NCI-H2107 treated with DMSO at 0.1 percent for 48 hours (cell line): ENCODE measurements at regions not wholly inside any gene's neighbourhood (a gene's known extent, or its start where the extent isn't known, plus 50 kb on each side); places are given as distances from the start of the nearest gene placed in this dataset.

Experiments used
- DNase-seq: peaks from one replicate; lab custom pipeline; 2025; ENCODE audit not compliant: unreplicated experiment; lab: John Stamatoyannopoulos, UW

DNA sequence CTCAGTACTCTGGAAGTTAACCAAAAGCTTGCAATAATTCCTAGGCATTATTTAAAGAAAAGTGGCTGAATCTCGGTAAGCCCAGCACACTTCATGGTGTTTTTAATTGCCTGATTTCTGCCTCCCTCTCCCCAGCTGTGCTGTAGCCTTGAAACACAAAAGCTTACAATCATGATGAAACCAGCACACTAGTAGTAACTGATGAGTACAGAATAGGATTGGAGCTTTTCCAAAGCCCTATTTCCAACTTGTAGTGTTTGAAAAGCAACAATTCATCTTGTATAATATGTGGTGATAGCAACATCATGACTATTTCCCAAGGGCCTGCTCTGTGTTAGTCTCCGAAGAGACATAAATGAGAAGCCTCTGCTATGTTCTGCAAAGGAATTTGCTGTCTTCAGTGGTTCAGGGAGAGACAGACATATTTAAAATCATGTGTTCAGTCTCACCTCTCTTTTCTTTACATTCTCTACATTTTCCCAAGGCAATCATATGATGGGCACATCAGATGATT is 1015.0 kb downstream of the BCL11A start:
- DNase-seq, result no peak

DNA sequence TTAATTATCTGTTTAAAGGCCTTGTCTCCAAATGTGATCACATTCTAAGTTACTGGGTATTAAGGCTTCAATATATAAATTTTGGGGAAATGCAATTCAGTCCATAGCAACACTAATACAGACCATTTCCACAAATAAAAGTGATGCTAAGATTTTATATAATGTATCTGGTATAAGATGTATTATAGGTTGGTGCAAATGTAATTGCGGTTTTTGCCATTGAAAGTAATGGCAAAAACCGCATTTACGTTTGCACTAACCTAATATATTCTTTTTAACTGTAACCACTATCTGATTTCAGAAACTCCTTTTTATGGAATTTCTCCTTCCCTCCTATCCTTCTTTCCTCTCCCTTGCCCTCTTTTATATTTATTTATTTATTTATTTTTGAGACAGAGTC is 1020.6 kb downstream of the BCL11A start:
- no peak for DNase-seq

DNA sequence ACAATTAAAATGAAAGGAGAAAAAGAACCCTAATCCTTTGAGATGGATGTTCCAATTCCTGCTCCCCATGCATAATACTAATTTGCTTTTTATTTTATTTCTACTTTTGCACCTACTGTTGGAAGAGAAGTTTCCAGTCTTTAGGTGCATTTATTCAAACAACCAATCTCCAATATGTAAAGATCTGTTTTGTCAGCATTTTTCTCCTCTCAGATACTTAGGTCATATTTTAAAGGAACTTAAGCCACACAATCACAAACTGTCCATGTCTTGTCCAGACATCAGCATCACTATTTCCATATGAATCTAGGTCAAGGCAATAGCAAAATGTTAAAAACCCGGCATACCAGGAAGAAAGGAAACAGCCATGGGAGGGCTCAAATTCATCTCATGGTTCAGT is 1023.2 kb downstream of the BCL11A start:
- DNase-seq, result no peak

DNA sequence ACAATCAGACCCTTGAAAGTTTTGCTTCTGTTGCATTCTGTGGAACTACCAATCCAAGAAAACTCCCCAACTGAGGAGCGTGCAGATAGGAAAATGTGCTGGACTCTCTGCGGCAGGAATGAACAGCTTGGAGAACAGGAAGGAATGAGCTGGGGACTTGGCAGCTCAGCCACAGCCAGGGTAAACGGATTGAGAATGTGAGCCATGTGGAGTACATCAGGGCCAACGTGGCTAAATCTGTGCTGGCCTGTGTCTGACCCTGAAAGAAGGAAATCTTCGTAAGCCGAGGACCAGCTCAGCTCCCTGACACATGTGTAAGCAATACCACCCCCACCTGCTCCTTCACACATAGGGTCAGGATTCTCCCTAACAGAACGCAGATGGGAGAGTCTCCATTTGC is 1023.7 kb downstream of the BCL11A start:
- no peak for DNase-seq

DNA sequence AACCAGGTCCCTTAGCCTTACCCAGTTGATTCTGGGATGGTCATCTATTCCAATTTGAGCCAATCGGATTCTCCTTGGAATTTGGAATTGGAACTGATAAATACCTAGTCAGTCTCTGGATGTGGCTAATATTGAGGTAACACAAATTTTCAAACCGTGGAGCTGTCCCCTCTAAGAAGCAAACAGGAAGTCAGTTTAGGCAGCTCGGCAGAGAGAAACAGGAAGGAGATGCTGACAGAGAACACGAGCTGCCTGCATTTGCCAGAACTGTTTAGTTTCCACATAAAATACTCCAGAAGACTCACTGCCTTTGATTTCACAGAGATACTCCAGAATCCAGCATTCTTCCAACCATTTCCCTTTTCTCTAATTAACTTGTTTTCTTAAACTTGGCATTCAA is 1024.9 kb downstream of the BCL11A start:
- no peak for DNase-seq

DNA sequence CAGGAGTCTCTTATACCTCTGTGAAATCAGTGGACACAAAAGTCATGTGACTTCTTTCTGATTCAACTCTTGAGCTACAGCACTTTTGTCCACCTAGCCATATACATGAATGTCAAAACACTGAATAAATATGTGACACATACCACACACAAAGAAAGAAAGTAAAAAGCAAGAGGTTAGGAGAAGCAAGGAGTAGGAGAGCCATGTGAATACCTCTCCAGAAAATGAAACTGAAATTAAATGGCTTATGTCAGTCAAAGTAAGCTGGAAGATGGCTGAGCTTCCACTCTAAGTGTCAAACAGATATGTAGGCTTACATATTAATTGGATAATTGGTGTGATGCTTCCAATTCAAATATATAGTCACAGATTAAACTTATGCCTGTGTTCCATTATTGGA is 1050.5 kb downstream of the BCL11A start:
- DNase-seq, result no peak

DNA sequence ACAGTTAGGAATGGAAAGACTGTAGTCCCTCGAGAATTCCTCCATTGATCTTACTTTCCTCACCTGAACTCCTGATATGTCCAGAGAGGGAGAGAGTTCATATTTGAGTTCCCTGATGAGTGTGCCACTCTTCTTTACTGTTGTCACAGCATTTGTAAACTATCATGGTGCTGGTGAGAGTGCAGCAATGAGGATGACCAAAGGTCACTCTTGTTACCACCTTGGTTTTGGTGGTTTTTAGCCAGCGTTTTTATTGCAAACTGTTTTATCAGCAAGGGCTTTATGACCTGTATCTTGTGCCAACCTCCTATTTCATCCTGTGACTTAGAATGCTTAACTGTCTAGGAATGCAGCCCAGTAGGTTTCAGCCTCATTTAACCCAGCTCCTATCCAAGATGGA is 1062.5 kb downstream of the BCL11A start:
- no peak for DNase-seq

DNA sequence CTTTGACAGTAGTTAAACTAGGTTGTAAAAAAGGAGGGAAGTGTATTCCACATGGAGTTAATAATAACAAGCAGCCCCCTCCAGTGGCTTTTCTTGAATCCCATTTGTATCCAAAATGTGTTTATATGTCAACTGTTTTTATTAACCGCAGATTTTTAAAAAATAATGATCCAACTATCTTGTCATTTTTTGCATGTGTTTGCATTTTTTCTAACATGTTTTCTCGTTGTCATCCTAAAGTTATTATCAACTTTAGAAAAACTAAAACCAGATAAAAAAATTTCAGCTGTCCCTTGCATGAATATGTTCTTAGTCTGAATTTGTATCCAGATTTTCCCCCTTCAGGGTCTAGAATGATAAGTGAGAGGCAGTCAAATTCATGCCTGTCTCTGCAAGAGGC is 1063.3 kb downstream of the BCL11A start:
- no peak for DNase-seq

DNA sequence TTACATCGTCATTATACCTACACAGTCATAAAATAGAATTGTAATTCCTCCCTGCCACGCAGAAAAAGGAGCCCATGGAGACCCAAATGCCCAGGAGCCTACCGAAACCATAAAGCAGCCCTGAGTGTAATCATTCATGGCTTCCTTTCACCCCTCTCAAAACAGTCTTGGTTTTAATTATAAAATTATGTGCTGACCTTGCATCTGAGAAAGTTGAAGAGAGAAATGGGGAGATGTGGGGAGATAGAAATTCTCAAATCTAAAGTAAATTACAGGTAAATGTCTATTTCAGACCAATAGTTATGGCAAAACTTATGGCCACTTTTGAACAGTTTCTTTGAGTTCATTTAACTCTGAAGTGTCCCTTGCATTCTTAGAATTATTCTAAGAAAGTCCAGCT is 1068.8 kb downstream of the BCL11A start:
- DNase-seq, result no peak

DNA sequence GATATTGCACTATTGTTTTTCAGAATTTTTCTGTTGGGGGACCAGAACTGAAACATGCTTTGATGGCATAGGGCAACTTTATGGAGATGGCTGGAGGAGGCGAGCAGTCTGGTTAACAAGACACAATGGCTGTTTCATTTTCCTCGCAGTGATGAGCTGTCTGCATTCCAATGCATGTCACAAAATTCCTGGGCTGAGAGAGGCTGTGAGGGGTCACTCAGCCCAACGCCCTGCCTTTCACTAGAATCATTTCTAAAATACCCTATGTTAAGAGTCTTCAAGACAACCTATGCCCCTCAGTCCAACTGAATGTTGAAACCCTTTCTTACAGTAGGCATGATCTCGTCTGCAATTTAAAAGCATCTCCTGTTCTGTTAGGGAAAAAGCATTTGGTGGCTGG is 1090.0 kb downstream of the BCL11A start:
- DNase-seq, result no peak

DNA sequence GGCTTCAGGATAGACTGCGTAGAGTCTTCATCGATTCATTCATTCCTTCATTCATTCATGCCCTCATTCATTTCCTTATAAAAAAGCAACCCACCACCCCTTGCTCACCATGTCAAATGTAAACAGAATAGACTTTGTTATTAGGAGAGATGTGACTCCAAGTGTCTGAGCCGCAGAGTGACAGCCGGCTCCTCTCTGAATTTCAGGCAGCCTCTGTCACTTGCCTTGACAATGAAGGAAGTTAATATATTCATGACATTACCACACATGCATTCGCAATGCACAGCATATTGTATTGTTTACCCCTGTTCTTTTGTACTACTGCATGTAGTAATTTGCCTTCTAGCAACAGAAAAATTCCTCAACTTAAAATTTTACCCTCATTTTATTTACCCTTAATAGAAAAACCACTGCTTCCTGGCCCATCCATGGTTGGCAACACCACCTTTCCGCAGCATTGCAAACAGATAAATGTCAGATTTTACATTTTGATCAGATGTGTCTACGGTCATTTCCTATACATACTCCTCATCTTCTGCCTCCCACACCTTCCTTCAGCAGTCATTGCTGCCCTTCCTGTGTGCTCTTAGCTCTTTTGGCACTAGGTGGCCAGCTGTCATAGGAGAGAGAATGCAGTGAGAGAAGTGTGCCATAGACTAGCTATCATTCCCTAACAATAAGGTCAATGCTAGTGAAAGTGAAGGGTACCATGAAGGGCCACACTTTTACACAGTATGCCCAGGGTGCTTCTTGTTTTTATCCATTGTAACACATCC is 1090.8 kb downstream of the BCL11A start:
- no peak for DNase-seq

DNA sequence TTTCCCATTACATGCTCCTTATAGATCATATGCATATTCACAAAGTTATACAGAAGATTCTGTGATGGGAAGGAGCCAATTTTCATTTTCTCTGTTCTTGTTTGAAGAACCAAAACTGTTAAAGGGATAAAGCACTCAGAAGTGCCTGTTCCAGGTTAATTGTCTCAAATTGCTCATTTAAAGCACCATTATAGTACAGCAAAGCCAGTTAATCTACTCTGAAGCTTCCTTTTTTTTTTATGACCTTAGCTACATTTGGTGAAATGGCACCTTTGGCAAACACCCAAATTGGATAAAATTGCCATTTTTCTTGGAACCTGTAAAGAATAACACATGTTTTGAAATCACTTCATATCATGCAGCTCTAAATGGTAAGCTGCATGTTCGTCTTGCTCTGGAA is 1092.3 kb downstream of the BCL11A start:
- no peak for DNase-seq

DNA sequence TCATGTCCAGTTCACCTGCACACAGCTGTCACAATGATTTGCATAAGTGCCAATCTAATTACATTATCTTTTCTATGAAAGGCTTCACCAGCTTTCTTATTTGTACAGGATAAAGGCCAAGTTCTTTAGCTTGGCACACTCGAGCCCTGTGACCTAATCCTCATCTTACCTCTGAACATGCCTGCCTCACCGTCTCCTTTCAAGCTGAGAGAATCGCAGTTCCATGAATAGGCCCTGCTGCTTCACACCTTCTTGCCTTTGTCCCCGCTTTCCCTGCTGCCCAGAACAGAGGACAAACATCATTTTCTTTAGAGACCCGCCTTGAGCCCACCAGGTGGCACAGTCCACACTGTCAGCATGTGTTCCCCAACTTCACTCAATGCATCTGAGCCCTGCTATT is 1094.7 kb downstream of the BCL11A start:
- peak; percentile 43 for DNase-seq

DNA sequence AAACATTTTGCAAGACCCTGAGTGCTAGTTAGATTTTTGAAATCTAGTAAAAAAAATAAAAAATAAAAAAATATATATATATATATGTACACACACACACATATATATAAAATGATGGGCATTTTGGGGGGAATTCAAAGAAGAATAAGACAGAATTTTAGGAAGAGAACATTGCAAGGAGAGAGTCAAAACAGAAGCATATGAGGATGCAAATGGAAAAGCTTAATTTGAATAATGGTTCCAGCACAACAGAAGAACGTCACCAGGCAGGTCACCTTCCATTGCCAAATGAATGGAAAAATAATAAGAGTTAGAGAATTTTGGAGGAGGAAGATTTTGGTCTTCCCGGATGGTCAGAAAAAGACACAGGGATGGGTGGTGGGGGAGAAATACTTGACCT is 1097.2 kb downstream of the BCL11A start:
- DNase-seq, result no peak

DNA sequence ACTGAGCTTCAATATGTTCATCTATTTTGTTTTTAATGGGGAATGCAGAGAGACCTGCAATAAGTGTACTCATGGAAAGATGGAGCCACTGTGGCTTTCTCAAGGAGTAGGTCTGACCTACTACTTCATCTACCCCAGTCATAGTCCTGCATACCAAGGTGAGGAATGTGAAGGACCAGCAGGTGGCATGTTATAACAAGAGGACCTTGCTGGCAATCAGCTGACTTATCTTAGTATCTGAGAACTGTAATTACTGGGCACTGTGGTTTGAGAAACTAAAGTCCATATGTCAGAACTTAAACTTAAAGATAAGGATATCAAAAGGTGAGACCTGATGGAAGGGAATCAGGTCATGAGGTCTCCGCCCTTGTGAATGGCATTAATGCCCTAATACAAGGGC is 1104.2 kb downstream of the BCL11A start:
- DNase-seq, result no peak

DNA sequence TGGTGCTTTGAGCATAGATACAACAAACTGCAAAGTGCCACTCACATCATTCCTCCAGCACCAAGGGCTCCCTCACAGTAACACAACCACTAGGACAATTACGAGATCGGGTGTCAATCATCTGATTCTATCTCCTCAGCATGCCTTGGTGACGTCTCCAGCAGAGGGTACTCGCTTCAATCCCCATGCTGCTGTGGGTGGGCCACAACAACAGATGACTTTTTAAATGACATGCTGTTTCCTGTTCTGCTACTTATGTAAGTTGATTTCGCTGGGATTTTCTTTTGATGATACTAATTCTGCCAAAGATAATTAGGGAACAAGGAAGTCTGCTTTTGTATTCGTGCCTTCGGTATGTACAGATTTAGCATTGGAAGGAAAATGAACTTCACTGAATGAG is 1113.0 kb downstream of the BCL11A start:
- no peak for DNase-seq

DNA sequence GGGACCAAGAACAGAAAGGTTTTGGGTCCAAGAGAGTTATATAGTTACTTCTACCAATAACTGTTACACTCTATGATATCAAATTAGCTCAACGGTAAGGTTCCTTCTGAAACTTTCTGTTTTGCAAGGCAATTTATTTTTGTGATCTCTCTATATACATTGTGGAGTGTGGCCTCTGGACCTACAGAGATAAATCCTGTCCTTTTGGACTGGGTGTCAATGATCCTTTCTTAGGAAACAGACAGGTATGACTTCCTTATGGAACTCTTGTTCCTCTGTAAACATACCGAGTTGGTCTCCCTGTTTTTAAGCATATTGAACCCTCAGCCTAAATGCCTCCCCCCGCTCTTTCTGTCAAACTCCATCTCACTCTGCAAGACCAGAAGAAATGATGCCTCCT is 1117.8 kb downstream of the BCL11A start:
- no peak for DNase-seq

DNA sequence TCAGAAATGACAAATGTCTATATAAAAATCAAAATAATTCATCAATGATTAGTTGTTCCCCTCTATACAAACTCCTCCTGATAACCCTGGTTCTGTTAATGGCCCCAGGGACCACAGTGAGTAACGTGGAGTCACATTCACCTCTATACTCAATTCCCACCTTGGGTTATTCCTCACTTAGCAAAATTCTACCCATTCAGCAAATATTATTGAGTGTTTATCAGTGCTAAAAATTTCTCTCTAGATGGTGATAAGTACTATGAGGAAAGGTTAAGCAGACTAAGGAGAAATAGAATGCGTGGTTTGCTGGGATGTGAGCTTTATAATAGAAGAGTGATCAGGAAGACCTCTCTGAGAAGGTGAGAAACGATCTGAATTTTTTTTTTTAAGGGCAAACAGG is 1124.5 kb downstream of the BCL11A start:
- no peak for DNase-seq

DNA sequence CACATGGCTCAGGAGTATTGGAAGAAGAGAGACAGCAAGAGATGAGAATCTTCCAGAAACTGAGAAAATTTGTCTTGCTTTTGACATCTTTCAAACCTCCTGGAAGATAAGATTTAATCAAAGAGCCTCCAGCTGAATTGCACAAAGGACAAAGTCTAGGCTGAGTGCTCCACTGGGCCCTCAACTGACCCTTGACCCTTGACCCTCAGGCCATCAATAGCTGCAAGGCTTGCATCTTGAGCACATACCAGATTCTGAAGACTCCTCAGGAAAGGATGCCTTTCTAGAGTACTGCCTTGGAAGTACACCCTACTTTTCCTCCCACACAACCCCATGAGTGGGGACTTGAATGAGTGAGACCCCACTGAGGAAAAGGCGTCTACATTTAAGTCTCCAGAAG is 1125.5 kb downstream of the BCL11A start:
- DNase-seq, result no peak

DNA sequence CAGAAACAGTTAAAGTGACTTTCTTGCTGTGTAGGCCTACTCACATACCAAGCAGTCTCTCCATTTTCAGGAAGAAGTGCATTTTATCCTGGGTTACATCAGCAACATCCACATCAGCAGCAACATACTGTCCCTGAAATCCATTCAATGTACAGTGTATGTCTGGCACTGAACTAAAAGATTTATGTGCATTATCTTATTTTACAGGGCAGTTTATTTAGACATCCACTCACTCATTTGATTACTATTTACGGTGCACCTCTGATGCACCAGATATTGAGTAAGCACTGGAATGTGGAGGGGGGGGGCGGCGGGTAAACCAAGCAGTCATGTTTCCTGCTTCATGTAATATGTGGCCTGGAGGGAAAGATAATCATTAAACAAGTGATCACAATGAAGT is 1128.2 kb downstream of the BCL11A start:
- DNase-seq, result no peak

DNA sequence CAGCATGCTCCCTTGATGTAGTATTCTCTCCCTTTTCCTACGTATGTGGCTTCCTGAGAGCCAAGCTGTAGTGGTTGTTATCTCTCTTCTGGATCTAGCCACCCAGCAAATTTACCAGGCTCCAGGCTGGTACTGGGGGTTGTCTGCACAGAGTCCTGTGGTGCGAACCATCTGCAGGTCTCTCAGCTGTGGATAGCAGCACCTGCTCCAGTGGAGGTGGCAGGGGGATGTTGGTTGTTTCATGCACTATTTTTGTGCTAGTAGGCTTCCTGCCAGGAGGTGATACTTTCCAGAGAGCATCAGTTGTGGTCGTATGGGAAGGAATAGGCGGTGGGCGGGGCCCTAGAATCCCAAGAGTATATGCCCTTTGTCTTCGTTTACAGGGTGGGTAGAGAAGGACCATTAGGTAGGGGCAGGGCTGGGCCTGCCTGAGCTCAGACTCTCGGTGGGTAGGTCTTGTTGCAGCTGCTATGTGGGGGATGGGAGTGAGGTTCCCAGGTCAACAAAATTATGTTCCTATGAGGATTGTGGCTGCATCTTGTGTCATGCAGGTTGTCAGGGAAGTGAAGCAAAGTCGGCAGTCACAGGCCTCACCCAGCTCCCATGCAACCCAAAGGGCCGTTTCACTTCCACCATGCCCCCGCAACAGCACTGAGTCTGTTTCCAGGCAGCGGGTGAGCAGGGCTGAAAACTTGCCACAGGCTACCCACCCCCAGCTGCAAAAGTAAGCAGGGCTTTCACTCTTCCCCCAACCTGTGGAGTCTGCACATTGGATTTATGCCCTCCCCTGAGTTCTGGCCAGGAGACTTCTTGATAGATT is 1139.5 kb downstream of the BCL11A start:
- DNase-seq, result peak; percentile 93

DNA sequence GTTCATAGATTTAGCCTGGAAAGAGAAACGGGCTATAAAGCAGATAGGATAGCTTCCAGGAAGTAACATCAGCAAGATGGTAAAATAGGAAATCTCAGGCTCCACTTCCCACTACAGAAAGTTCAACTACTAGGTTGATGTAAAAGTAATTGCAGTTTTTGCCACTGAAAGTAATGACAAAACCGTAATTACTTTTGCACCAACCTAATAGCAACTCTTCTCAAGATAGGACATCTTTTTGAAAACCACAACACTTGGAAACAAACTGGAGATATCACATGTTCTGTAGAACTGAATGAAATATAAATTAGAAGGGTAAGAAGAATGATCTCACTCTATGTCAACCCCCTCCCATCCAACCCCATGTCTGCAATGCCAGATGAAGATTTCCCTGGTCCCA is 1154.3 kb downstream of the BCL11A start:
- no peak for DNase-seq
